Fibroblast of villous mesenchyme (primary cell): ENCODE measurements at regions not wholly inside any gene's neighbourhood (a gene's known extent, or its start where the extent isn't known, plus 50 kb on each side); places are given as distances from the start of the nearest gene placed in this dataset.
"Not testable (repeated sequence)": the region's sequence is repeated elsewhere in the genome, so short reads cannot be mapped to it uniquely, and the experiment has no call there.

Experiments used
- DNase-seq: peaks from one replicate; pipeline ENCODE4 v3.0.0-alpha.2; 2010; ENCODE audit warnings: low read depth
- H3K4me3 ChIP-seq: 2 replicates; pipeline ENCODE4 v1.5.1; 2011; ENCODE audit warnings: low read depth, mild to moderate bottlenecking, low read length
- TF ChIP-seq, protein P1 (sequence below): IDR thresholded peaks from 2 replicates; pipeline ENCODE4 v1.5.1; 2012; ENCODE audit warnings: low read depth, mild to moderate bottlenecking, low read length; ENCODE audit not compliant: insufficient read depth

DNA sequence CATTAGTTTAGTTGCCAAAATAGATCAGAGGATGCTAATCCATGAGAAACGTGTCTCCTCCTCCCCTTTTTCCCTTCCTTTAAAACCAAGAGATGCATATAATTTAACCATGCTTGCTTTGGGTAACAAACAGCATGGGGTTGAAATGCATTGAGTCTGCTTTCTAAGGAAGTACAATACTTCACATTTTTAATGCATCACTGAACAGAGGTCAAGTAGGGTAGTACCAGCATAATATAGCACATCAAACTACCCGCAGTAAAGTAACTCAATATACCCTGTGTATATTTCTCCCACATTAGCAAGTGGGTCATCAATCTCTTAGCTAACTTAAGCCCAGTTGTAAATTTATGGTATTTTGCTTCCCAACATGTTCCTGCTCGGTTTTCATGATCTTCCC, 239.3 kb upstream of the SEMA3C start:
- TF ChIP-seq, protein P1, sequence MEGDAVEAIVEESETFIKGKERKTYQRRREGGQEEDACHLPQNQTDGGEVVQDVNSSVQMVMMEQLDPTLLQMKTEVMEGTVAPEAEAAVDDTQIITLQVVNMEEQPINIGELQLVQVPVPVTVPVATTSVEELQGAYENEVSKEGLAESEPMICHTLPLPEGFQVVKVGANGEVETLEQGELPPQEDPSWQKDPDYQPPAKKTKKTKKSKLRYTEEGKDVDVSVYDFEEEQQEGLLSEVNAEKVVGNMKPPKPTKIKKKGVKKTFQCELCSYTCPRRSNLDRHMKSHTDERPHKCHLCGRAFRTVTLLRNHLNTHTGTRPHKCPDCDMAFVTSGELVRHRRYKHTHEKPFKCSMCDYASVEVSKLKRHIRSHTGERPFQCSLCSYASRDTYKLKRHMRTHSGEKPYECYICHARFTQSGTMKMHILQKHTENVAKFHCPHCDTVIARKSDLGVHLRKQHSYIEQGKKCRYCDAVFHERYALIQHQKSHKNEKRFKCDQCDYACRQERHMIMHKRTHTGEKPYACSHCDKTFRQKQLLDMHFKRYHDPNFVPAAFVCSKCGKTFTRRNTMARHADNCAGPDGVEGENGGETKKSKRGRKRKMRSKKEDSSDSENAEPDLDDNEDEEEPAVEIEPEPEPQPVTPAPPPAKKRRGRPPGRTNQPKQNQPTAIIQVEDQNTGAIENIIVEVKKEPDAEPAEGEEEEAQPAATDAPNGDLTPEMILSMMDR: no peak
- DNase-seq: no peak
- H3K4me3 ChIP-seq: no peak overlapping the region

DNA sequence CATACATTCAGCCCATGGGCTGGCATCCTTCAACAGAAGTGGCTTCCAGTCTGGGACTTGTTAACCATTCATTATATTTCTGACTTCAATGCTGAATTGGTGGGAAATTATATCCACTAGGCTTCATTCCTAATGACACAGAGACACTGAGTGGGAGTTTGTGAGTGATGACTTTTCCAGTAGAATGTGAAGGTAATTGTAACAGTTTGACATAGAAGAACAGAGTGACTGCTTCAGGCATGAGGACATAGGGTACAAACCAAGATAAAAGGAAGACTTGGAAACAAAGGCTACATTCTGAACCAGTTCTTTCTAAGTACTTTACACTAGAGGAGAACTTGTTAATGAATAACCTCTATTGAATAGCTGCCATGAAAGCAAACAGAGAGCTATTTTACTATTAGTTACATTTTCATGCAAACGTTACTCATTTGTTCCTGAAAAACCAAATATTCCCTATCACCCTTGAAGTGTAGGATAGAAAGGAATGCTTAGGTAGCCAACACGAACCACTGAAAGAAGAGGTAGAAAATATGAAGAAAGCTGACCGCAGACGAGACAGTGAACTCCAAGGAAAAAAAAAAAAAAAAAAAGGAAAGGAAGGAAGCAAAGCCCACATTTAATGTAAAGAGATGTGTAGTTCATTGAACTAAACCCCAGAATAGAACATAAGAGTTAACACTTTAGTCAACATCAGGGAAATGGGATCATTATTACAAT, 237.0 kb upstream of the SEMA3C start:
- TF ChIP-seq, protein P1: no peak
- H3K4me3 ChIP-seq: no peak overlapping the region
- no peak for DNase-seq

DNA sequence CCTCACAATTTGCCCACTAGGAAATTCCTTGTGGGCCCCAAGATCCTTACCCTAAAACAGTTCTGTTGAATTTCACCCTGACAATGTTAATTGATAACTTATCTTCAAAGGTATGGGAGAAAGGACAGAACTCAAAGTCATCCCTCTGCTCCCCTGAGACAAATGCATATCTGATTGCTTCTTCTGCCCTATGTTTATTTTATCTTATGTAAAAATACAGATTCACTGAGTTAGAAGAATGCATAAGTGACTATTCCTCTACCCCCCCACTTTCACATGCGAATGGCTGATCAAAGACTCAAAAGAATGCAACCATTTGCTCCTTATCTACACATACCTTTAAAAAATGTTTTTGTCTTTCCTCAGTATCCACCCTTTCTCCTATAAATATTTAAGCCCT, 235.7 kb upstream of the SEMA3C start:
- no peak for DNase-seq
- TF ChIP-seq, protein P1: no peak
- H3K4me3 ChIP-seq: no peak overlapping the region

DNA sequence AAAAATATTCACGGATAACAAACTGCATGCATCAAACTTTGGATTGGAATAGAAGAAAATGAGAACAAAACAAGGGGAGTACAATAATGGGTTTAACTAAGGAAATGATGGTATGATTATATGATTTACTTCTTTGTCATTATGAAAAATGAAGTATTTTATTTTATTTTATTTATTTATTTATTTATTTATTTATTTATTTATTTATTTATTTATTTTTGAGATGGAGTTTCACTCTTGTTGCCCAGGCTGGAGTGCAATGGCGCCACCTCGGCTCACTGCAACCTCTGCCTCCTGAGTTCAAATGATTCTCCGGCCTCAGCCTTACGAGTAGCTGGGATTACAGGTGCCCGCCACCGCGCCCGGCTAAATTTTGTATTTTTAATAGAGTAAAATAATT, 234.1 kb upstream of the SEMA3C start:
- not testable (repeated sequence) for DNase-seq

DNA sequence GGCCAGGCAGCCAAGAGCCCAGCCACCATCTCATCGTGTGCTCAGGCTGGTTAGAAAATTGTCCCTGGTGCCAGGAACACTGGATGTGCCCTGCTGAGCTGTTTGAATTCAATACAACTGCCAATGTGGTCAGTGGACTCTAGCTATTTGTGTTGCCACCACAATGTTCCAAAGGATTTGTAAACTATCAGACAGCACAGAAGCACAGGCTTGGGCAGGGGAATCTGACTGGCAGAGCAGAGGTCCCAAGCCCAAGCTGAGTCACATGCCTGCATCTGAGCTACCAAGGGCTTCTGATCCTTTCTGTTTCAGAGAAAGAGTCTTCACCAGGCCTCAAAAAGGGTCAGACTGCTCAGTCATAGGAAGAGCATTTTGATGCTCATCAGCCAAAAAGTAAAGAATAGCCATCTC, 232.1 kb upstream of the SEMA3C start:
- TF ChIP-seq, protein P1: no peak
- DNase-seq: no peak
- H3K4me3 ChIP-seq: no peak overlapping the region

More for the DNA sequence above, 234.1 kb upstream of the SEMA3C start:
- not testable (repeated sequence) for H3K4me3 ChIP-seq

- H3K4me3 ChIP-seq: no peak overlapping the region
- DNase-seq: no peak
- TF ChIP-seq, protein P1: no peak
Measured at GRCh38 chr7:81143856-81144255, 225.0 kb upstream of the SEMA3C start.

DNA sequence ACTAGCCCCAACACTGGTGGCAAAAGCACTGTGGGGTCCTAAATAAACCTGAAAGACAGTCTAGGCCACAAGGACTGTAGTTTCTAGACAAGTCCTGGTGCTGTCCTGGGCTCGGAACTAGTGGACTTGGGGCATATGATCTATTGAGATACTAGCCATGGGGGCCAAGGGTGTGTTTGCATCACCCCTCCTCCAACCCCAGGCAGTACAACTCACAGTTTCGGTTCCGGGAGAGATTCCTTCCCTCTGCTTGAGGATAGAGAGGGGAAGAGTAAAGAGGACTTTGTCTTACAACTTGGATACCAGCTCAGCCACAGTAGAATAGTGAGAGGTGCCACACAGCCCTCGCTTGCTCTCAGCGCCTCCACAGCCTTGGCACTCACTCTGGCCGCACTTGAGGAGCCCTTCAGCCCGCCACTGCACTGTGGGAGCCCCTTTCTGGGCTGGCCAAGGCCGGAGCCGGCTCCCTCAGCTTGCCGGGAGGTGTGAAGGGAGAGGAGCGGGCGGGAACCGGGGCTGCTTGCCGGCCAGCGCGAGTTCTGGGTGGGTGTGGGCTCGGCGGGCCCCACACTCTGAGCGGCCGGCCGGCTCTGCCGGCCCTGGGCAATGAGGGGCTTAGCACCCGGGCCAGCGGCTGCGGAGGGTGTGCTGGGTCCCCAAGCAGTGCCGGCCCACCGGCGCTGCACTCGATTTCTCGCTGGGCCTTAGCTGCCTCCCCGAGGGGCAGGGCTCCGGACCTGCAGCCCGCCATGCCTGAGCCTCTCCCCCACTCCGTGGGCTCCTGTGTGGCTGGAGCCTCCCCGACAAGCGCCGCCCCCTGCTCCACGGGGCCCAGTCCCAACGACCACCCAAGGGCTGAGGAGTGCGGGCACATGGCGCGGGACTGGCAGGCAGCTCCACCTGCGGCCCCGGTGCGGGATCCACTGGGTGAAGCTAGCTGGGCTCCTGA, 222.7 kb upstream of the SEMA3C start:
- DNase-seq, H3K4me3 ChIP-seq: not testable (repeated sequence)
